ENCODE measurements at regions not wholly inside any gene's neighbourhood (a gene's known extent, or its start where the extent isn't known, plus 50 kb on each side); places are given as distances from the start of the nearest gene placed in this dataset.

- Histone ChIP-seq H3K36me3 (replicated peaks; ENCODE audit: insufficient read depth, low read depth) (no peaks in the 10 kb centered on the region), H3K9me3 (ENCODE audit: low read depth) (no peaks in the 10 kb centered on the region), H3K27me3 (no peaks in the 10 kb centered on the region), H3K27ac (no peak overlapping the region), H4K20me1 (ENCODE audit: insufficient read depth, poor library complexity, severe bottlenecking) (no peaks in the 10 kb centered on the region), H3K4me2 (no peak overlapping the region), H3K4me3 (no peak overlapping the region), H3K9me2 (replicated peaks; ENCODE audit: insufficient read depth) (no peaks in the 10 kb centered on the region), H2AFZ (no peak overlapping the region), H3K4me1 (ENCODE audit: insufficient read depth) (no peaks in the 10 kb centered on the region), H3K79me2 (no peaks in the 10 kb centered on the region)
- 48% methylated on average over 1 of the region's 1 CpG for WGBS (ENCODE audit: low lambda C conversion rate, missing lambda C conversion rate)
- TF ChIP-seq EZH2 (IDR thresholded peaks at IDR 0.05; ENCODE audit: borderline replicate concordance) (no peak), EZH2phosphoT487 (IDR thresholded peaks at IDR 0.05; ENCODE audit: low read depth, severe bottlenecking, unreplicated experiment) (no peak), CTCF (IDR thresholded peaks at IDR 0.05; ENCODE audit: poor library complexity) (no peak)
- no peak for DNase-seq (ENCODE audit: low spot score)
These were observed 711.1 kb downstream of the EPHA7 start for GRCh38 chr6:92708270-92708669.

GRCh38 chr6:92706976-92707375 is 712.4 kb downstream of the EPHA7 start:
- Histone ChIP-seq H3K79me2 (no peaks in the 10 kb centered on the region), H3K36me3 (replicated peaks; ENCODE audit: insufficient read depth, low read depth) (no peaks in the 10 kb centered on the region), H2AFZ (no peak overlapping the region), H4K20me1 (ENCODE audit: insufficient read depth, poor library complexity, severe bottlenecking) (no peaks in the 10 kb centered on the region), H3K9me3 (ENCODE audit: low read depth) (no peaks in the 10 kb centered on the region), H3K4me1 (ENCODE audit: insufficient read depth) (no peaks in the 10 kb centered on the region), H3K4me3 (no peak overlapping the region), H3K9me2 (replicated peaks; ENCODE audit: insufficient read depth) (no peaks in the 10 kb centered on the region), H3K27me3 (no peaks in the 10 kb centered on the region), H3K27ac (no peak overlapping the region), H3K4me2 (no peak overlapping the region)
- no peak for TF ChIP-seq EZH2phosphoT487 (IDR thresholded peaks at IDR 0.05; ENCODE audit: low read depth, severe bottlenecking, unreplicated experiment)
- no peak for TF ChIP-seq EZH2 (IDR thresholded peaks at IDR 0.05; ENCODE audit: borderline replicate concordance)
- TF ChIP-seq CTCF (IDR thresholded peaks at IDR 0.05; ENCODE audit: poor library complexity): no peak
- no peak for DNase-seq (ENCODE audit: low spot score)

- H2AFZ ChIP-seq: no peak overlapping the region
- TF ChIP-seq EZH2 (IDR thresholded peaks at IDR 0.05; ENCODE audit: borderline replicate concordance) (no peak), EZH2phosphoT487 (IDR thresholded peaks at IDR 0.05; ENCODE audit: low read depth, severe bottlenecking, unreplicated experiment) (no peak), CTCF (IDR thresholded peaks at IDR 0.05; ENCODE audit: poor library complexity) (no peak)
- H3K4me1 ChIP-seq (ENCODE audit: insufficient read depth): no peaks in the 10 kb centered on the region
- H3K27ac ChIP-seq: no peak overlapping the region
- H3K4me2 ChIP-seq: no peak overlapping the region
- H3K4me3 ChIP-seq: no peak overlapping the region
- no peaks in the 10 kb centered on the region for H3K27me3 ChIP-seq
- DNase-seq (ENCODE audit: low spot score): no peak
- no peaks in the 10 kb centered on the region for H3K36me3 ChIP-seq (replicated peaks; ENCODE audit: insufficient read depth, low read depth)
- H3K9me2 ChIP-seq (replicated peaks; ENCODE audit: insufficient read depth): no peaks in the 10 kb centered on the region
- WGBS (ENCODE audit: low lambda C conversion rate, missing lambda C conversion rate): 94% methylated on average over 10 of the region's 10 CpGs
- H4K20me1 ChIP-seq (ENCODE audit: insufficient read depth, poor library complexity, severe bottlenecking): no peaks in the 10 kb centered on the region
- no peaks in the 10 kb centered on the region for H3K9me3 ChIP-seq (ENCODE audit: low read depth)
- no peaks in the 10 kb centered on the region for H3K79me2 ChIP-seq
These were observed 717.8 kb downstream of the EPHA7 start for GRCh38 chr6:92701425-92702096.

Measured in hepatocyte (in vitro differentiated cells).